OCI-LY7 (cell line): ENCODE measurements at regions not wholly inside any gene's neighbourhood (a gene's known extent, or its start where the extent isn't known, plus 50 kb on each side); places are given as distances from the start of the nearest gene placed in this dataset.

ENCODE experiments used
- EZH2phosphoT487 ChIP-seq: fragments of 200-600 bp; sonication (generic); IDR thresholded peaks from 2 replicates; pipeline ENCODE4 v1.6.1; 2018; ENCODE audit warnings: low read depth, borderline replicate concordance, mild to moderate bottlenecking, mixed run types, antibody characterized with exemption, low read length, moderate library complexity, mixed read lengths
- TF ChIP-seq, protein P1 (sequence below): fragments of 200-600 bp; sonication (generic); conservative IDR thresholded peaks from 2 replicates; pipeline ENCODE4 v1.5.1; 2014; ENCODE audit warnings: mild to moderate bottlenecking, antibody characterized with exemption, low read length, moderate library complexity, mixed read lengths

DNA sequence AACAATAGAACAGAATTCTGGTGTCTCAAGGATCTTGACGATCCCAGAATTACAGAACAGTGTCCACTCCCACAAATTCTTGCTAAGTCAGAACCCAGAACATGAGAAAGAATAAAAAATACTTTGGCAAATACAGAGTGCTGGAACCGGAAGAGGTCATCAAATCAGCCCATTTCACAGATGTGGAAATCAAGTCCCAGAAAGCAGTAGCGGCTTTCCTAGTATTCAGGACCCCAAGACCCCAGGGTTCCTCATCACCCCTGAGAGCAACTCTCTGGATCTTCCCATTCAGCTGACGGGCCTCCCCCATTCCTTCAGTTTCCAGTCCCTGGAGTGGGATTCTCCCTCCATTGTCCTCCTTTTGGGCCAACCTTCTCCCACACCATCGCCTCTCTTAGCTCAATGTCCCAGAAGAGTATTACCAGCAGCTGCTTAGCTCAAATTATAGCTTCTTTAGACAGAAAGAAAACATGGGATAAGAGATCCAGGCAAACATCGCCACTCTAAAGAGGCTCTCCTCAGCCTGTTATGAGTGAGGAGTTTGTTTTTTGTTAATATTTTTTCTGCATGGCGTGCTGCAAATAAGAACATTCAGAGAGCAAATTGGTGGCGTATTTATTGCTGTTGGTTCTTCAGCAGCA lies 268.3 kb downstream of the MN1 start:
- TF ChIP-seq, protein P1, sequence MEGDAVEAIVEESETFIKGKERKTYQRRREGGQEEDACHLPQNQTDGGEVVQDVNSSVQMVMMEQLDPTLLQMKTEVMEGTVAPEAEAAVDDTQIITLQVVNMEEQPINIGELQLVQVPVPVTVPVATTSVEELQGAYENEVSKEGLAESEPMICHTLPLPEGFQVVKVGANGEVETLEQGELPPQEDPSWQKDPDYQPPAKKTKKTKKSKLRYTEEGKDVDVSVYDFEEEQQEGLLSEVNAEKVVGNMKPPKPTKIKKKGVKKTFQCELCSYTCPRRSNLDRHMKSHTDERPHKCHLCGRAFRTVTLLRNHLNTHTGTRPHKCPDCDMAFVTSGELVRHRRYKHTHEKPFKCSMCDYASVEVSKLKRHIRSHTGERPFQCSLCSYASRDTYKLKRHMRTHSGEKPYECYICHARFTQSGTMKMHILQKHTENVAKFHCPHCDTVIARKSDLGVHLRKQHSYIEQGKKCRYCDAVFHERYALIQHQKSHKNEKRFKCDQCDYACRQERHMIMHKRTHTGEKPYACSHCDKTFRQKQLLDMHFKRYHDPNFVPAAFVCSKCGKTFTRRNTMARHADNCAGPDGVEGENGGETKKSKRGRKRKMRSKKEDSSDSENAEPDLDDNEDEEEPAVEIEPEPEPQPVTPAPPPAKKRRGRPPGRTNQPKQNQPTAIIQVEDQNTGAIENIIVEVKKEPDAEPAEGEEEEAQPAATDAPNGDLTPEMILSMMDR, result no peak
- TF ChIP-seq EZH2phosphoT487, result no peak
